ENCODE measurements at regions not wholly inside any gene's neighbourhood (a gene's known extent, or its start where the extent isn't known, plus 50 kb on each side); places are given as distances from the start of the nearest gene placed in this dataset.

GRCh38 chr9:116084497-116084896, 69.1 kb upstream of the PAPPA start:
- Histone ChIP-seq H3K9me2 (replicated peaks; ENCODE audit: low read depth, low read length) (no peaks in the 10 kb centered on the region), H3K36me3 (ENCODE audit: insufficient read depth, low read length) (no peaks in the 10 kb centered on the region), H2AFZ (ENCODE audit: low read length) (no peak overlapping the region), H3K4me1 (ENCODE audit: insufficient read depth, low read length, poor library complexity, severe bottlenecking) (no peaks in the 10 kb centered on the region), H3F3A (ENCODE audit: low read depth) (no peaks in the 10 kb centered on the region), H3K9me3 (ENCODE audit: insufficient read depth, low read depth, low read length) (no peaks in the 10 kb centered on the region), H3K27me3 (ENCODE audit: insufficient read depth, low read length, poor library complexity, severe bottlenecking) (no peaks in the 10 kb centered on the region), H4K20me1 (ENCODE audit: insufficient read depth, low read length, poor library complexity, severe bottlenecking) (no peaks in the 10 kb centered on the region), H3K4me3 (ENCODE audit: low read length, poor library complexity, severe bottlenecking) (no peak overlapping the region), H3K9ac (ENCODE audit: low read depth, low read length, poor library complexity, severe bottlenecking) (no peak overlapping the region), H3K4me2 (ENCODE audit: low read depth, low read length, poor library complexity, severe bottlenecking) (no peak overlapping the region), H3K79me2 (ENCODE audit: insufficient read depth, low read length) (no peaks in the 10 kb centered on the region)
- TF ChIP-seq EZH2phosphoT487 (IDR thresholded peaks at IDR 0.05; ENCODE audit: borderline replicate concordance): no peak
- TF ChIP-seq CTCF (conservative IDR thresholded peaks at IDR 0.05; ENCODE audit: low read length): no peak

- H2AFZ ChIP-seq (ENCODE audit: low read length): no peak overlapping the region
- H3K27me3 ChIP-seq (ENCODE audit: insufficient read depth, low read length, poor library complexity, severe bottlenecking): no peaks in the 10 kb centered on the region
- H3K79me2 ChIP-seq (ENCODE audit: insufficient read depth, low read length): no peaks in the 10 kb centered on the region
- H4K20me1 ChIP-seq (ENCODE audit: insufficient read depth, low read length, poor library complexity, severe bottlenecking): no peaks in the 10 kb centered on the region
- no peak overlapping the region for H3K4me2 ChIP-seq (ENCODE audit: low read depth, low read length, poor library complexity, severe bottlenecking)
- no peaks in the 10 kb centered on the region for H3F3A ChIP-seq (ENCODE audit: low read depth)
- H3K4me1 ChIP-seq (ENCODE audit: insufficient read depth, low read length, poor library complexity, severe bottlenecking): no peaks in the 10 kb centered on the region
- no peak overlapping the region for H3K9ac ChIP-seq (ENCODE audit: low read depth, low read length, poor library complexity, severe bottlenecking)
- H3K4me3 ChIP-seq (ENCODE audit: low read length, poor library complexity, severe bottlenecking): no peak overlapping the region
- H3K36me3 ChIP-seq (ENCODE audit: insufficient read depth, low read length): no peaks in the 10 kb centered on the region
- no peaks in the 10 kb centered on the region for H3K9me2 ChIP-seq (replicated peaks; ENCODE audit: low read depth, low read length)
- TF ChIP-seq EZH2phosphoT487 (IDR thresholded peaks at IDR 0.05; ENCODE audit: borderline replicate concordance): no peak
- TF ChIP-seq CTCF (conservative IDR thresholded peaks at IDR 0.05; ENCODE audit: low read length): no peak
- no peaks in the 10 kb centered on the region for H3K9me3 ChIP-seq (ENCODE audit: insufficient read depth, low read depth, low read length)
Measured at GRCh38 chr9:116087246-116087645, 66.3 kb upstream of the PAPPA start.

- Histone ChIP-seq H3K36me3 (ENCODE audit: insufficient read depth, low read length) (no peaks in the 10 kb centered on the region), H3F3A (ENCODE audit: low read depth) (no peaks in the 10 kb centered on the region), H3K9ac (ENCODE audit: low read depth, low read length, poor library complexity, severe bottlenecking) (no peak overlapping the region), H2AFZ (ENCODE audit: low read length) (no peak overlapping the region), H3K4me3 (ENCODE audit: low read length, poor library complexity, severe bottlenecking) (no peak overlapping the region), H3K79me2 (ENCODE audit: insufficient read depth, low read length) (no peaks in the 10 kb centered on the region), H3K4me2 (ENCODE audit: low read depth, low read length, poor library complexity, severe bottlenecking) (no peak overlapping the region), H3K9me2 (replicated peaks; ENCODE audit: low read depth, low read length) (no peaks in the 10 kb centered on the region), H3K9me3 (ENCODE audit: insufficient read depth, low read depth, low read length) (no peaks in the 10 kb centered on the region), H3K4me1 (ENCODE audit: insufficient read depth, low read length, poor library complexity, severe bottlenecking) (no peaks in the 10 kb centered on the region), H3K27me3 (ENCODE audit: insufficient read depth, low read length, poor library complexity, severe bottlenecking) (no peaks in the 10 kb centered on the region), H4K20me1 (ENCODE audit: insufficient read depth, low read length, poor library complexity, severe bottlenecking) (no peaks in the 10 kb centered on the region)
- TF ChIP-seq CTCF (conservative IDR thresholded peaks at IDR 0.05; ENCODE audit: low read length): no peak
- TF ChIP-seq EZH2phosphoT487 (IDR thresholded peaks at IDR 0.05; ENCODE audit: borderline replicate concordance): no peak
Measured at GRCh38 chr9:116087751-116088194, 65.8 kb upstream of the PAPPA start.

All from Loucy (cell line).